ENCODE measurements at regions not wholly inside any gene's neighbourhood (a gene's known extent, or its start where the extent isn't known, plus 50 kb on each side); places are given as distances from the start of the nearest gene placed in this dataset.

DNA sequence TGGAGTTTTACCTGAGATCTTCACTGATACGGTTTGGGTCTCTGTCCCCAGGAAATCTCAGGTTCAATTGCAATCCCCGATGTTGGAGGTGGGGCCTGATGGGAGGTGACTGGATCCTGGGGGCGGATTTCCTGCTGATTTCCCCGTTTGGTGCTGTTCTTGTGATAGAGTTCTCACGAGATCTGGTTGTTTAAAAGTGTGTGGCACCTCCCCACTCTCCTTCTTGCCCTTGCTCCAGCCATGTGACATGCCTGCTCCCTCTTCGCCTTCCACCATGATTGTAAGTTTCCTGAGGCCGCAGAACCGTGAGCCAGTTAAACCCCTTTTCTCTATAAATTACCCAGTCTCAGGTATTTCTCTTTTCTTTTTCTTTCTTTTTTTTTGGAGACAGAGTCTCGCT is 126.4 kb upstream of the SLC45A1 start:
- Histone ChIP-seq H3K27me3 (ENCODE audit: control insufficient read depth, insufficient read depth, low read length) (no peaks in the 10 kb centered on the region), H3K9ac (ENCODE audit: low read length in 3 of 3) (no peak overlapping the region), H3K4me1 (ENCODE audit: control insufficient read depth in 2 of 3, insufficient read depth in 2 of 3, low read depth in 1 of 3, low read length in 3 of 3) (no peaks in the 10 kb centered on the region), H3K36me3 (ENCODE audit: control insufficient read depth in 2 of 3, insufficient read depth in 3 of 3, low read length in 3 of 3) (no peaks in the 10 kb centered on the region), H3K4me3 (ENCODE audit: low read length in 3 of 3) (no peak overlapping the region), H3K9me3 (ENCODE audit: control insufficient read depth in 2 of 3, insufficient read depth in 1 of 3, low read length in 3 of 3) (no peaks in the 10 kb centered on the region), H3K27ac (ENCODE audit: low read depth in 2 of 2, low read length in 2 of 2) (no peak overlapping the region)
- no peak for TF ChIP-seq CTCF (IDR thresholded peaks at IDR 0.05; ENCODE audit: borderline replicate concordance, extremely low read depth, insufficient read depth)
- FAIRE-seq = no peak
- intact Hi-C loops (cut with DNase I) = no loop called here
- DNase-seq = no peak

GRCh38 chr1:8189931-8190483 is 127.9 kb upstream of the SLC45A1 start:
- intact Hi-C loops (cut with DNase I) = no loop called here

GRCh38 chr1:8185400-8185799 is 132.5 kb upstream of the SLC45A1 start:
- no peaks in the 10 kb centered on the region for H3K36me3 ChIP-seq (ENCODE audit: control insufficient read depth in 2 of 3, insufficient read depth in 3 of 3, low read length in 3 of 3)

More at GRCh38 chr1:8189931-8190483, 127.9 kb upstream of the SLC45A1 start:
- DNase-seq (no peak), FAIRE-seq (no peak)
- no peaks in the 10 kb centered on the region for H3K9me3 ChIP-seq (ENCODE audit: control insufficient read depth in 2 of 3, insufficient read depth in 1 of 3, low read length in 3 of 3)
- H3K9ac ChIP-seq (ENCODE audit: low read length in 3 of 3) = no peak overlapping the region
- H3K4me3 ChIP-seq (ENCODE audit: low read length in 3 of 3) = no peak overlapping the region
- no peaks in the 10 kb centered on the region for H3K27me3 ChIP-seq (ENCODE audit: control insufficient read depth, insufficient read depth, low read length)
- no peak overlapping the region for H3K27ac ChIP-seq (ENCODE audit: low read depth in 2 of 2, low read length in 2 of 2)
- H3K36me3 ChIP-seq (ENCODE audit: control insufficient read depth in 2 of 3, insufficient read depth in 3 of 3, low read length in 3 of 3) = no peaks in the 10 kb centered on the region
- no peaks in the 10 kb centered on the region for H3K4me1 ChIP-seq (ENCODE audit: control insufficient read depth in 2 of 3, insufficient read depth in 2 of 3, low read depth in 1 of 3, low read length in 3 of 3)
- TF ChIP-seq CTCF (IDR thresholded peaks at IDR 0.05; ENCODE audit: borderline replicate concordance, extremely low read depth, insufficient read depth) = no peak

More at GRCh38 chr1:8185400-8185799, 132.5 kb upstream of the SLC45A1 start:
- peak in 1 of 5 donors; percentile 5 for DNase-seq
- peaks cover 0 to 3% (median 2%) of the 10 kb centered on the region in 3 donors for H3K4me1 ChIP-seq (ENCODE audit: control insufficient read depth in 2 of 3, insufficient read depth in 2 of 3, low read depth in 1 of 3, low read length in 3 of 3)
- no peak for FAIRE-seq
- H3K9me3 ChIP-seq (ENCODE audit: control insufficient read depth in 2 of 3, insufficient read depth in 1 of 3, low read length in 3 of 3) = no peaks in the 10 kb centered on the region
- H3K27ac ChIP-seq (ENCODE audit: low read depth in 2 of 2, low read length in 2 of 2) = no peak overlapping the region
- no peaks in the 10 kb centered on the region for H3K27me3 ChIP-seq (ENCODE audit: control insufficient read depth, insufficient read depth, low read length)
- intact Hi-C loops (cut with DNase I) = no loop called here
- no peak overlapping the region for H3K4me3 ChIP-seq (ENCODE audit: low read length in 3 of 3)
- no peak for TF ChIP-seq CTCF (IDR thresholded peaks at IDR 0.05; ENCODE audit: borderline replicate concordance, extremely low read depth, insufficient read depth)
- H3K9ac ChIP-seq (ENCODE audit: low read length in 3 of 3) = no peak overlapping the region
